ENCODE measurements at regions not wholly inside any gene's neighbourhood (a gene's known extent, or its start where the extent isn't known, plus 50 kb on each side); places are given as distances from the start of the nearest gene placed in this dataset.

GRCh38 chr3:166052440-166052839, 215.2 kb upstream of the BCHE start:
- TF ChIP-seq, protein P1, sequence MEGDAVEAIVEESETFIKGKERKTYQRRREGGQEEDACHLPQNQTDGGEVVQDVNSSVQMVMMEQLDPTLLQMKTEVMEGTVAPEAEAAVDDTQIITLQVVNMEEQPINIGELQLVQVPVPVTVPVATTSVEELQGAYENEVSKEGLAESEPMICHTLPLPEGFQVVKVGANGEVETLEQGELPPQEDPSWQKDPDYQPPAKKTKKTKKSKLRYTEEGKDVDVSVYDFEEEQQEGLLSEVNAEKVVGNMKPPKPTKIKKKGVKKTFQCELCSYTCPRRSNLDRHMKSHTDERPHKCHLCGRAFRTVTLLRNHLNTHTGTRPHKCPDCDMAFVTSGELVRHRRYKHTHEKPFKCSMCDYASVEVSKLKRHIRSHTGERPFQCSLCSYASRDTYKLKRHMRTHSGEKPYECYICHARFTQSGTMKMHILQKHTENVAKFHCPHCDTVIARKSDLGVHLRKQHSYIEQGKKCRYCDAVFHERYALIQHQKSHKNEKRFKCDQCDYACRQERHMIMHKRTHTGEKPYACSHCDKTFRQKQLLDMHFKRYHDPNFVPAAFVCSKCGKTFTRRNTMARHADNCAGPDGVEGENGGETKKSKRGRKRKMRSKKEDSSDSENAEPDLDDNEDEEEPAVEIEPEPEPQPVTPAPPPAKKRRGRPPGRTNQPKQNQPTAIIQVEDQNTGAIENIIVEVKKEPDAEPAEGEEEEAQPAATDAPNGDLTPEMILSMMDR (conservative IDR thresholded peaks at IDR 0.05 in 1 of 2, IDR thresholded peaks at IDR 0.05 in 1 of 2; ENCODE audit: extremely low read depth in 1 of 2, insufficient read depth in 1 of 2, low read depth in 1 of 2, low read length in 2 of 2): peak in 1 of 2 donors; percentile 11
- no peak for TF ChIP-seq EZH2 (IDR thresholded peaks at IDR 0.05; ENCODE audit: borderline replicate concordance, low read length)

All from mammary epithelial cell (primary cell).